IMR-90 (cell line): ENCODE measurements at regions not wholly inside any gene's neighbourhood (a gene's known extent, or its start where the extent isn't known, plus 50 kb on each side); places are given as distances from the start of the nearest gene placed in this dataset.

Experiments used
- ATAC-seq: fragments of 200-7000 bp; cut with Tn5 transposase; 2 replicates; pipeline ENCODE4 v1.9.1; 2020; ENCODE audit warnings: low read depth, mild to moderate bottlenecking, moderate library complexity
- BruUV-seq: library from RNA; stranded (reverse); fragments of 400-500 nt; replicated peaks from 2 replicates; lab custom pipeline; 2021; lab: Mats Ljungman, UMichigan
- CTCF ChIA-PET: fragments of 300-600 bp; formaldehyde crosslinking; extraction: SDS; loops from one replicate; lab custom pipeline; 2021; ENCODE audit warnings: antibody characterized with exemption; lab: Yijun Ruan, JAX
- POLR2A ChIA-PET: fragments of 300-600 bp; sonication (Branson Sonifier 250); formaldehyde crosslinking; loops from one replicate; lab custom pipeline; 2022; ENCODE audit warnings: antibody characterized with exemption; ENCODE audit not compliant: unreplicated experiment; lab: Charles Lee
- DNase-seq: peaks from one replicate; pipeline ENCODE4 v3.0.0; 2013
- H2AFZ ChIP-seq: replicated peaks from 2 replicates; pipeline ENCODE3; 2013; ENCODE audit warnings: low read length, mild to moderate bottlenecking; ENCODE audit not compliant: poor library complexity
- H2AK5ac ChIP-seq: 2 replicates; pipeline ENCODE4 v1.6.1; 2013; ENCODE audit warnings: low read depth, low read length, inconsistent platforms
- H2AK9ac ChIP-seq: replicated peaks from 2 replicates; pipeline ENCODE3; 2013; ENCODE audit warnings: mild to moderate bottlenecking, low read depth, low read length, moderate library complexity; ENCODE audit not compliant: poor library complexity
- H2BK120ac ChIP-seq: 2 replicates; pipeline ENCODE4 v1.6.1; 2013; ENCODE audit warnings: low read depth, low read length, inconsistent platforms
- H2BK15ac ChIP-seq: 3 replicates; pipeline ENCODE4 v1.6.1; 2013; ENCODE audit warnings: low read depth, low read length, inconsistent platforms
- H2BK20ac ChIP-seq: 2 replicates; pipeline ENCODE4 v1.6.1; 2013; ENCODE audit warnings: low read depth, mild to moderate bottlenecking, inconsistent platforms, low read length, moderate library complexity
- H2BK5ac ChIP-seq: 2 replicates; pipeline ENCODE4 v1.6.1; 2013; ENCODE audit warnings: mild to moderate bottlenecking, low read depth, low read length, inconsistent platforms; ENCODE audit not compliant: poor library complexity, severe bottlenecking
- H3K14ac ChIP-seq: replicated peaks from 2 replicates; pipeline ENCODE4 v1.6.1; 2013; ENCODE audit warnings: low read depth, low read length, inconsistent platforms
- H3K18ac ChIP-seq: 2 replicates; pipeline ENCODE4 v1.6.1; 2013; ENCODE audit warnings: low read depth, low read length, control low read depth
- H3K23ac ChIP-seq: 2 replicates; pipeline ENCODE4 v1.6.1; 2013; ENCODE audit warnings: low read depth, low read length, inconsistent platforms
- H3K27ac ChIP-seq: 2 replicates; pipeline ENCODE4 v1.5.1; 2013; ENCODE audit warnings: mild to moderate bottlenecking, control low read depth, low read length; ENCODE audit not compliant: insufficient read depth
- H3K27me3 ChIP-seq: 2 replicates; pipeline ENCODE4 v1.6.1; 2013; ENCODE audit warnings: low read length; ENCODE audit not compliant: control insufficient read depth, insufficient read depth
- H3K36me3 ChIP-seq: 2 replicates; pipeline ENCODE4 v1.6.1; 2013; ENCODE audit warnings: low read length, mixed read lengths; ENCODE audit not compliant: control insufficient read depth, insufficient read depth
- H3K4ac ChIP-seq: 2 replicates; pipeline ENCODE4 v1.6.1; 2013; ENCODE audit warnings: low read depth, low read length, inconsistent platforms
- H3K4me1 ChIP-seq: 2 replicates; pipeline ENCODE4 v1.6.1; 2013; ENCODE audit warnings: low read length, mixed read lengths; ENCODE audit not compliant: control insufficient read depth, insufficient read depth
- H3K4me2 ChIP-seq: 2 replicates; pipeline ENCODE4 v1.6.1; 2013; ENCODE audit warnings: low read depth, mild to moderate bottlenecking, control low read depth, low read length, moderate library complexity
- H3K4me3 ChIP-seq: 2 replicates; pipeline ENCODE4 v1.5.1; 2013; ENCODE audit warnings: low read depth, mild to moderate bottlenecking, control low read depth, low read length, moderate library complexity; ENCODE audit not compliant: insufficient read depth
- H3K56ac ChIP-seq: 2 replicates; pipeline ENCODE4 v1.6.1; 2013; ENCODE audit warnings: low read length, inconsistent platforms; ENCODE audit not compliant: insufficient read depth; ENCODE audit errors: extremely low read depth
- H3K79me1 ChIP-seq, 2 experiments: 2 replicates each; pipeline ENCODE4 v1.6.1; 2013; ENCODE audit warnings: low read length in 2 of 2, inconsistent platforms in 1 of 2, low read depth in 1 of 2
- H3K9ac ChIP-seq: 2 replicates; pipeline ENCODE4 v1.6.1; 2013; ENCODE audit warnings: low read depth, low read length, control low read depth
- H3K9me1 ChIP-seq: 2 replicates; pipeline ENCODE4 v1.6.1; 2013; ENCODE audit warnings: low read length, inconsistent platforms; ENCODE audit not compliant: insufficient read depth
- H3K9me3 ChIP-seq: 2 replicates; pipeline ENCODE4 v1.6.1; 2013; ENCODE audit warnings: low read length; ENCODE audit not compliant: control insufficient read depth, insufficient read depth
- H4K20me1 ChIP-seq: 2 replicates; pipeline ENCODE4 v1.6.1; 2013; ENCODE audit warnings: low read length, inconsistent platforms; ENCODE audit not compliant: insufficient read depth
- H4K5ac ChIP-seq: 2 replicates; pipeline ENCODE4 v1.6.1; 2013; ENCODE audit warnings: mild to moderate bottlenecking, low read depth, low read length, control low read depth
- H4K8ac ChIP-seq, 2 experiments: 2 replicates each; pipeline ENCODE4 v1.6.1; 2013; ENCODE audit warnings: low read depth in 2 of 2, low read length in 2 of 2, control low read depth in 1 of 2, inconsistent platforms in 1 of 2
- H4K91ac ChIP-seq: 2 replicates; pipeline ENCODE4 v1.6.1; 2013; ENCODE audit warnings: low read depth, low read length, inconsistent platforms; ENCODE audit not compliant: insufficient read depth
- BHLHE40 ChIP-seq: fragments of 150-350 bp; IDR thresholded peaks from 2 replicates; pipeline ENCODE4 v1.6.1; 2016; ENCODE audit warnings: mild to moderate bottlenecking, low read depth, low read length
- CEBPB ChIP-seq: IDR thresholded peaks from 2 replicates; pipeline ENCODE4 v1.6.1; 2012; ENCODE audit warnings: low read depth, low read length, improper control_type of control experiment
- ELK1 ChIP-seq: fragments of 150-350 bp; IDR thresholded peaks from 2 replicates; pipeline ENCODE4 v1.6.1; 2016; ENCODE audit warnings: low read depth, mild to moderate bottlenecking, low read length, moderate library complexity, borderline replicate concordance
- FOS ChIP-seq: fragments of 150-350 bp; IDR thresholded peaks from 2 replicates; pipeline ENCODE4 v1.6.1; 2016; ENCODE audit warnings: low read depth, low read length
- MAFK ChIP-seq: IDR thresholded peaks from 2 replicates; pipeline ENCODE4 v1.6.1; 2012; ENCODE audit warnings: low read depth, low read length, improper control_type of control experiment
- MAZ ChIP-seq: IDR thresholded peaks from 2 replicates; pipeline ENCODE4 v1.6.1; 2012; ENCODE audit warnings: low read depth, mild to moderate bottlenecking, low read length, improper control_type of control experiment, moderate library complexity, borderline replicate concordance
- MXI1 ChIP-seq: IDR thresholded peaks from 2 replicates; pipeline ENCODE4 v1.6.1; 2012; ENCODE audit warnings: low read depth, mild to moderate bottlenecking, low read length, moderate library complexity, borderline replicate concordance
- POLR2A ChIP-seq: IDR thresholded peaks from 2 replicates; pipeline ENCODE4 v1.6.1; 2012; ENCODE audit warnings: mild to moderate bottlenecking, low read depth, low read length
- RAD21 ChIP-seq: IDR thresholded peaks from 2 replicates; pipeline ENCODE4 v1.6.1; 2012; ENCODE audit warnings: low read length, improper control_type of control experiment
- RCOR1 ChIP-seq: IDR thresholded peaks from 2 replicates; pipeline ENCODE4 v1.6.1; 2012; ENCODE audit warnings: mild to moderate bottlenecking, low read length, improper control_type of control experiment; ENCODE audit not compliant: insufficient replicate concordance
- RFX5 ChIP-seq: IDR thresholded peaks from 2 replicates; pipeline ENCODE4 v1.8.0; 2012; ENCODE audit warnings: low read depth, mild to moderate bottlenecking, low read length, moderate library complexity
- SMC3 ChIP-seq: fragments of 150-350 bp; IDR thresholded peaks from 2 replicates; pipeline ENCODE4 v1.6.1; 2016; ENCODE audit warnings: low read depth, mild to moderate bottlenecking, antibody characterized with exemption, low read length, moderate library complexity
- WGBS, 2 experiments: methylation state at CpG; one replicate each; pipeline versions ENCODE4 v1.1.5 to v1.1.7; 2013; ENCODE audit warnings: missing lambda C conversion rate in 2 of 2; ENCODE audit not compliant: insufficient read length in 1 of 2; ENCODE audit errors: extremely low coverage in 2 of 2; 5-methylcytosine and 5-hydroxymethylcytosine counted together
- dilution Hi-C: fragments of 300-500 bp; cut with HindIII; formaldehyde crosslinking; loops from one replicate; pipeline ENCODE4 v1.14.3; 2018; ENCODE audit warnings: low sequenced_read_pairs; ENCODE audit not compliant: unreplicated experiment
- in situ Hi-C: fragments of 300-500 bp; cut with MboI; formaldehyde crosslinking; loops from 3 replicates; pipeline ENCODE4 v1.14.3; 2019; ENCODE audit warnings: low sequenced_read_pairs, inconsistent platforms, mixed read lengths
- intact Hi-C: fragments of 100-400 bp; cut with micrococcal nuclease; formaldehyde crosslinking; loops from 2 replicates; pipeline ENCODE4 v1.10.0; 2022
- TF ChIP-seq, protein P1 (sequence below): fragments of 150-350 bp; IDR thresholded peaks from 2 replicates; pipeline ENCODE4 v1.6.1; 2017; ENCODE audit warnings: mild to moderate bottlenecking, antibody characterized with exemption, low read length, low read depth
- TF ChIP-seq, protein P2 (sequence below): conservative IDR thresholded peaks from 2 replicates; pipeline ENCODE4 v1.5.1; 2012; ENCODE audit warnings: mild to moderate bottlenecking, low read depth, low read length, improper control_type of control experiment

GRCh38 chr16:9570521-9570920 lies 479.1 kb downstream of the HAPSTR1 start:
- ChIA-PET CTCF (no interaction called here), POLR2A (no interaction called here)
- DNase-seq (no peak), ATAC-seq (no peak)
- no peaks in the 10 kb centered on the region for H3K27me3 ChIP-seq
- H4K20me1 ChIP-seq, result no peaks in the 10 kb centered on the region
- H3K23ac ChIP-seq, result no peak overlapping the region
- H4K5ac ChIP-seq, result no peak overlapping the region
- no peak overlapping the region for H3K18ac ChIP-seq
- no peak overlapping the region for H4K91ac ChIP-seq
- no peak for TF ChIP-seq ELK1
- TF ChIP-seq, protein P1, sequence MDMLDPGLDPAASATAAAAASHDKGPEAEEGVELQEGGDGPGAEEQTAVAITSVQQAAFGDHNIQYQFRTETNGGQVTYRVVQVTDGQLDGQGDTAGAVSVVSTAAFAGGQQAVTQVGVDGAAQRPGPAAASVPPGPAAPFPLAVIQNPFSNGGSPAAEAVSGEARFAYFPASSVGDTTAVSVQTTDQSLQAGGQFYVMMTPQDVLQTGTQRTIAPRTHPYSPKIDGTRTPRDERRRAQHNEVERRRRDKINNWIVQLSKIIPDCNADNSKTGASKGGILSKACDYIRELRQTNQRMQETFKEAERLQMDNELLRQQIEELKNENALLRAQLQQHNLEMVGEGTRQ, result no peak
- TF ChIP-seq POLR2A, result no peak
- no peak for TF ChIP-seq FOS
- TF ChIP-seq SMC3, result no peak
- TF ChIP-seq MAZ, result no peak
- TF ChIP-seq BHLHE40, result no peak
- TF ChIP-seq MXI1, result no peak
- TF ChIP-seq MAFK, result no peak
- TF ChIP-seq RAD21, result no peak
- TF ChIP-seq, protein P2, sequence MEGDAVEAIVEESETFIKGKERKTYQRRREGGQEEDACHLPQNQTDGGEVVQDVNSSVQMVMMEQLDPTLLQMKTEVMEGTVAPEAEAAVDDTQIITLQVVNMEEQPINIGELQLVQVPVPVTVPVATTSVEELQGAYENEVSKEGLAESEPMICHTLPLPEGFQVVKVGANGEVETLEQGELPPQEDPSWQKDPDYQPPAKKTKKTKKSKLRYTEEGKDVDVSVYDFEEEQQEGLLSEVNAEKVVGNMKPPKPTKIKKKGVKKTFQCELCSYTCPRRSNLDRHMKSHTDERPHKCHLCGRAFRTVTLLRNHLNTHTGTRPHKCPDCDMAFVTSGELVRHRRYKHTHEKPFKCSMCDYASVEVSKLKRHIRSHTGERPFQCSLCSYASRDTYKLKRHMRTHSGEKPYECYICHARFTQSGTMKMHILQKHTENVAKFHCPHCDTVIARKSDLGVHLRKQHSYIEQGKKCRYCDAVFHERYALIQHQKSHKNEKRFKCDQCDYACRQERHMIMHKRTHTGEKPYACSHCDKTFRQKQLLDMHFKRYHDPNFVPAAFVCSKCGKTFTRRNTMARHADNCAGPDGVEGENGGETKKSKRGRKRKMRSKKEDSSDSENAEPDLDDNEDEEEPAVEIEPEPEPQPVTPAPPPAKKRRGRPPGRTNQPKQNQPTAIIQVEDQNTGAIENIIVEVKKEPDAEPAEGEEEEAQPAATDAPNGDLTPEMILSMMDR, result no peak
- TF ChIP-seq RCOR1, result no peak
- TF ChIP-seq CEBPB, result no peak
- no peak for TF ChIP-seq RFX5
- no peak overlapping the region for H3K4ac ChIP-seq
- H3K9ac ChIP-seq, result no peak overlapping the region
- no peak overlapping the region for H3K27ac ChIP-seq
- H3K36me3 ChIP-seq, result no peaks in the 10 kb centered on the region
- H4K8ac ChIP-seq, result no peak overlapping the region
- intact Hi-C loops, result no loop called here
- no peak overlapping the region for H2BK15ac ChIP-seq
- no peak overlapping the region for H2BK20ac ChIP-seq
- in situ Hi-C loops, result no loop called here
- no peak overlapping the region for H3K4me2 ChIP-seq
- dilution Hi-C loops, result no loop called here
- no peaks in the 10 kb centered on the region for H3K9me1 ChIP-seq
- no peak overlapping the region for H2AFZ ChIP-seq
- no peak overlapping the region for H3K4me3 ChIP-seq
- H3K79me1 ChIP-seq, result no peaks in the 10 kb centered on the region
- H2AK9ac ChIP-seq, result no peak overlapping the region
- peaks cover 15% of the 10 kb centered on the region for H3K9me3 ChIP-seq
- H3K56ac ChIP-seq, result no peak overlapping the region
- H2BK5ac ChIP-seq, result no peak overlapping the region
- no peaks in the 10 kb centered on the region for H3K4me1 ChIP-seq
- no peak overlapping the region for H3K14ac ChIP-seq
- H2BK120ac ChIP-seq, result no peak overlapping the region
- no CpG with 5 or more reads among the region's 3 CpGs for WGBS, 2 experiments
- no TSS peak for BruUV-seq
- H2AK5ac ChIP-seq, result no peak overlapping the region
